NCI-H526 (cell line): ENCODE measurements at regions not wholly inside any gene's neighbourhood (a gene's known extent, or its start where the extent isn't known, plus 50 kb on each side); places are given as distances from the start of the nearest gene placed in this dataset.

Source experiments
- DNase-seq, 2 experiments: peaks; one replicate each; lab custom pipeline; 2025; lab: John Stamatoyannopoulos, UW

GRCh38 chr17:12438813-12439586 is 226.7 kb upstream of the MYOCD start:
- no peak for DNase-seq

- DNase-seq: no peak
Measured at GRCh38 chr17:12445331-12445730, 220.4 kb upstream of the MYOCD start.

DNA sequence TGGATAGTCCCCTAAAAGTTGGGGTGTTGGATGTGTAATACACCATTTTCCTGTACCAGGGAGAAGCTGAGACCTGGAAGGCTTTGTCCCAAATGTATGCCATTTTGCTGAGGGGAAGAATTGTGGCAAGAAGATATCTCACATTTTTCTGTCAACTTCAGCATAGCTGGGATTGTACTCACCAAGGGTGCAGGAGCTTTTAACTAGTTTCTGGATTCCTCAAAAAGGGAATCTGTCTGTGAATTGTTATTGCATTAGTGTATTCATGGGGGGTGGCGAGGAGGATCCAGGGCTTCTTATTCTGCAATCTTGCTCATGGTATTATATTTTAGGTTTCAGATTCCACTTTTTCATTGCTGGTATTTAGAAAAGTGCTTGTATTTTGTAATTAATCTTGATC is 208.2 kb upstream of the MYOCD start:
- no peak for DNase-seq

GRCh38 chr17:12459736-12460135 is 206.0 kb upstream of the MYOCD start:
- DNase-seq: no peak

DNA sequence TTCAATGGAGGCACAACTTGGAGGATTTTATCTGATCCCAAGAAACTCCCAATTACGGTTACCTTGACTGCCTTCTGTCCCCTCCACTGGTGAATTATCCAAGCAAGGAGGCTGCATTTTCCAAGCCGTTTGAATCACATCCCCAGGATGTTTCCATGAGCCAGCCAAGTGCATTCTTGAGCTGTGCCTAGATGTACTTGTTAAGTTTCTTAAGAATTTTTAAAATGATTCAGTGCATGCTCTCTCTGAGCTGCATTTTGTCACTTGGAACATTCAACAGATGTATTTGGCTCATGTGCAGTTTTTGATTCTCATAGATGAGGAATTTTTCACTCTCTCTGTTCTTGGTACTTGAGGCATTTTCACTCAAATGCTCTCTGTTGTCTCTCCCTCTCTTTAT is 202.6 kb upstream of the MYOCD start:
- DNase-seq: no peak

DNA sequence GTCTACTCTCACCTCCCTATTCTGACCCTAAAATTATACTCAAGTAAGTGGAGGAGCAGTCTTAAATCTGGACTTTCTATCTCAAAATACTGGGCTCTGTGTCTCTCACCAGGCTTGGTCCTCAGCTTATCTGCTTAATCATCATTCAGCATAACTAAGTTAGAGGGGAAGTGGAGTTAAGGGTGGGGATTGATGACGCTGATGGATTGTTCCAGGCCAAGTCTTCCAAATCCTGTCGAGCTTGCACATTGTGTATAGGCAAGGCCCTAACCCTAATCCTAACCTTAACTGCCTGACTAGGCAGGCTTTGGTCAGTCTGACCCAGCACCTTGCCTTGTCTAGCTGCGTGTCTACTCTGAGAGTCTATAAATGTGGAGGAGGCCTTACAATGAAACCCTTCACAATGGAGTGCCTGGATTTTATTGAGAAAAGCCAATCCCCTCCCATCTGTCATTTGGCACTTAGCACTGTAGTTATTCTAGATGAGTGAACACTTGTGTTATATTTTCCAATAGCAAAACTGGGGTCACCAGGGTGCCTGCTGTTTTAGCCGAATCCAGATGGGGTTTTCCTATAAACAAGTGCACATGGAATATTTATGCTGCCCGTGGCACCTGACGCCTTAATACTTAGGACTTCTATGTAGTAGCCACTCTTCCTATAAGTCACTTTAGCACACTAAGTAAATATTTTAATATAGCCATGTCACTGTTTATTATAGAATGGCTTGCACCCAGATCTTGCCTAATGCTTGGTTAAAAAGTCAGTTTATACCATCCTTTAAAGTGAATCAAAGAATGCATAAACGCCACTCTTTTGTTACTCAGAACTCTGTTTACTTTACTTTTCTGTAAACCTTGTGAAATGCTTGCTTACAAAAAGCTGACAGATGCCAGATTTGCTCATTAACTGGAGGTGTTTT is 193.2 kb upstream of the MYOCD start:
- no peak for DNase-seq

GRCh38 chr17:12478311-12478710 is 187.4 kb upstream of the MYOCD start:
- DNase-seq: no peak

GRCh38 chr17:12485361-12485906 is 180.3 kb upstream of the MYOCD start:
- no peak for DNase-seq

DNA sequence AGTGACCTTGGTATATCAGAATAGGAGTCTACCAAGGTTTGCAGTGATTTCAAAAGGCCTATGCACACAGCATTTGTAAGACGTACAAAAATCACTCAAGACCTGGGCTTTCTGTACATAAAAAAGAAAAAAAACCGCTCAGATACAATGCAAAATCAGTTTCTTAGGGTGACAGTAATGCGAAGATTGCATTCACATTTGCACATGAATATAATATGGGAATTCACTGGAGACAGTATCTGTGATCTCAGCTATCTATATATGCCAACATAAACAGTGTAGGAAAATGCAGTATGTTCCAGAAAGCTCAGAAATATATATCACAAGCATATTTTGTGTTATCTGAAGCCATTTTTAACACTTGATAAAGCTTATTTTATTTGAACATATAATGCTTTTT is 176.4 kb upstream of the MYOCD start:
- no peak for DNase-seq

DNA sequence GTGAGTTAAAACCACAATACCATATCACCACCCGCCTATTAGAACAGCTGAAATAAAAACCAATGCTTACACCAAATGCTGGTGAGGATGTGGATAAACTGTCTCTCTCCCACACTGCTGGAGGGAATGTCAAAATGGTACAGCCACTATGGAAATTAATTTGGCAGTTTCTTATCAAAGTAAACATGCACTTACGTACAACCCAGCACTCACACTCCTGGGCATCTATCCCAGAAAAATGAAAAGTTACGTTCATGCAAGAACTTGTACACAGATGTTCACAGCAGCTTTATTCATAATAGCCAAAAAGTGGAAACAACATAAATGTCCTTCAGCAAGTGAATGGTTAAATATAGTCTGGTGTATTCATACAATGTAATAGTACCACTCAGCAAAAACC is 173.2 kb upstream of the MYOCD start:
- no peak for DNase-seq

DNA sequence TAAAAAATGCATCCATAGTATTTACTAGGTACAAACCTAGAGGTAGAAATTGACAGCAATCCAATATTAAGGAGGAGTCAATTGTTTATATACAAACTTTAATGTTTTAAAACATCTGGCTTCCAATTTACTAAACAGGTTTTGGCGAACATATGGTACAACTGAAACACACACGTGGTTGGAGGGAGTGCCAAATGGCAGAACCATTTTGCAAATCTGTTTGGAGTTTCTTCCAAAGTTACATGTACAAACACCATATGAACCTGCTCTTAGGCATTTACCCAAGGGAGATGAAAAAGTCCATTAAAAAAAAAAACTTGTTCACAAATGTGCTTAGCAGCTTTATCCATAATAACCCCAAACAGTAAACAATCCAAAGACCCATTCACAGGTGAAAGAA is 159.8 kb upstream of the MYOCD start:
- no peak for DNase-seq

DNA sequence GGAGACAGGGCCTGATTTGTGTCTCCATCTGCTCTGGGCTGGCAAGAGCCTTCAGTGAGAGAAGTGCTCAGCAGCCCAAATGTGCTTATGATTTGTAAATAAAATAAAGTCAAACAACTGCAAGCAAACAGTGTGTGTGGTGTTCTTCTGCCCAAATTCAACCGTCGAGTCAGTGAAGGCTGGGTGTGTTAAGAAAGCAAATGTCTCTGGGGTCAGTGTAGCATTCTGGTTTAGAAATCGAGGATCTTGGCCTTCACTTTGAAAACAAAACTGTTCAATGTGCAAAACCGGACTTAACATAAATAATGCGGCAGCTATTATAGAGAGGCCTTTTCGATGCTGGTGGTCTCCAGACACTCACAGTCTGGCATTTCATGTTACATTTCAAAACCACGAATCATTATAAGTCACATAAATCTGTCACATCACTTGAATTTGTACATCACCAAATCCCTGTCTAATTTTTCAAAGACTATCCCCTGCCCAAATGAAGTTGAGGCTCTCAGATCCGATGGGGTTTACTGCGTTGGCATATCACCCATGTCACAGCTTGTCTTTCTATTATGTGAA is 158.6 kb upstream of the MYOCD start:
- no peak for DNase-seq

- DNase-seq: no peak
Measured at GRCh38 chr17:12509801-12510200, 155.9 kb upstream of the MYOCD start.

GRCh38 chr17:12510535-12510934 is 155.2 kb upstream of the MYOCD start:
- DNase-seq: no peak

- no peak for DNase-seq
Measured at GRCh38 chr17:12512694-12513355, 152.9 kb upstream of the MYOCD start.

GRCh38 chr17:12514596-12514995 is 151.1 kb upstream of the MYOCD start:
- no peak for DNase-seq

- no peak for DNase-seq
Measured at GRCh38 chr17:12519956-12520594, 145.6 kb upstream of the MYOCD start.

- DNase-seq: no peak
Measured at GRCh38 chr17:12521416-12521815, 144.3 kb upstream of the MYOCD start.

GRCh38 chr17:12522336-12522735 is 143.4 kb upstream of the MYOCD start:
- DNase-seq: no peak

GRCh38 chr17:12522743-12523183 is 142.9 kb upstream of the MYOCD start:
- no peak for DNase-seq

- no peak for DNase-seq
Measured at GRCh38 chr17:12523244-12523643, 142.4 kb upstream of the MYOCD start.
